MM.1S (cell line): ENCODE measurements at regions not wholly inside any gene's neighbourhood (a gene's known extent, or its start where the extent isn't known, plus 50 kb on each side); places are given as distances from the start of the nearest gene placed in this dataset.

Source experiments
- EZH2 ChIP-seq: fragments of 300-600 bp; sonication (generic); optimal IDR thresholded peaks from 2 replicates; pipeline ENCODE3; 2017; ENCODE audit warnings: low read depth, mild to moderate bottlenecking, antibody characterized with exemption, low read length, mixed read lengths
- TF ChIP-seq, protein P1 (sequence below): fragments of 300-600 bp; sonication (generic); IDR thresholded peaks from 2 replicates; pipeline ENCODE4 v1.5.1; 2016; ENCODE audit warnings: antibody characterized with exemption, low read length, mixed read lengths

DNA sequence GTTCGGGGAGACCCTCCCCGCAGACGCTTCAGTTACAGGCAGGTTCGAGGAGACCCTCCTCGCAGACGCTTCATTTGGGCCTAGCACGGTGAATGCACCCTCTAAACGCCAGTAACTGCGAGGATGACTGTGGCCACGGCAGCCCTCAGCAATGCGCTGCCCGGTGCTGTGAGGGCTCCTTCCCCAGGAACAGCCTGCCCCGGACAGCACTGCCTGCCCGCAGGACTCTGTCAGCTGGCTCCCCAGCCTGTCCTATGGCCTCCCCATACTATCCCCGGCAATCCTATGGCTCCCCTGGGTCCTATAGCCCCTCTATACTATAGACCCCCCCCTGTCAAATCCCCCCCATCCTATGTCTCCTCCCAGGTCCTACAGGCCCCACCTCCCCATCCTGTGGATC, 238.9 kb downstream of the RBFOX3 start:
- TF ChIP-seq, protein P1, sequence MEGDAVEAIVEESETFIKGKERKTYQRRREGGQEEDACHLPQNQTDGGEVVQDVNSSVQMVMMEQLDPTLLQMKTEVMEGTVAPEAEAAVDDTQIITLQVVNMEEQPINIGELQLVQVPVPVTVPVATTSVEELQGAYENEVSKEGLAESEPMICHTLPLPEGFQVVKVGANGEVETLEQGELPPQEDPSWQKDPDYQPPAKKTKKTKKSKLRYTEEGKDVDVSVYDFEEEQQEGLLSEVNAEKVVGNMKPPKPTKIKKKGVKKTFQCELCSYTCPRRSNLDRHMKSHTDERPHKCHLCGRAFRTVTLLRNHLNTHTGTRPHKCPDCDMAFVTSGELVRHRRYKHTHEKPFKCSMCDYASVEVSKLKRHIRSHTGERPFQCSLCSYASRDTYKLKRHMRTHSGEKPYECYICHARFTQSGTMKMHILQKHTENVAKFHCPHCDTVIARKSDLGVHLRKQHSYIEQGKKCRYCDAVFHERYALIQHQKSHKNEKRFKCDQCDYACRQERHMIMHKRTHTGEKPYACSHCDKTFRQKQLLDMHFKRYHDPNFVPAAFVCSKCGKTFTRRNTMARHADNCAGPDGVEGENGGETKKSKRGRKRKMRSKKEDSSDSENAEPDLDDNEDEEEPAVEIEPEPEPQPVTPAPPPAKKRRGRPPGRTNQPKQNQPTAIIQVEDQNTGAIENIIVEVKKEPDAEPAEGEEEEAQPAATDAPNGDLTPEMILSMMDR, result no peak
- TF ChIP-seq EZH2, result no peak
